NT2/D1 (cell line): ENCODE measurements at regions not wholly inside any gene's neighbourhood (a gene's known extent, or its start where the extent isn't known, plus 50 kb on each side); places are given as distances from the start of the nearest gene placed in this dataset.
"Not testable (repeated sequence)": the region's sequence is repeated elsewhere in the genome, so short reads cannot be mapped to it uniquely, and the experiment has no call there.

ENCODE experiments used
- DNase-seq: peaks from one replicate; pipeline ENCODE4 v3.0.0-alpha.2; 2011; ENCODE audit warnings: low read depth, low spot score
- H3K27me3 ChIP-seq: 2 replicates; pipeline ENCODE4 v1.6.0; 2011; ENCODE audit warnings: mild to moderate bottlenecking; ENCODE audit not compliant: insufficient read length, insufficient read depth
- H3K36me3 ChIP-seq: 2 replicates; pipeline ENCODE4 v1.6.1; 2011; ENCODE audit warnings: mild to moderate bottlenecking, low read length, mixed read lengths; ENCODE audit not compliant: insufficient read depth, insufficient read length
- H3K4me1 ChIP-seq: 2 replicates; pipeline ENCODE4 v1.5.1; 2011; ENCODE audit not compliant: insufficient read depth, insufficient read length
- H3K4me3 ChIP-seq: 2 replicates; pipeline ENCODE4 v1.5.1; 2011; ENCODE audit warnings: low read depth; ENCODE audit not compliant: insufficient read length
- H3K9ac ChIP-seq: 2 replicates; pipeline ENCODE4 v1.6.0; 2011; ENCODE audit warnings: low read depth; ENCODE audit not compliant: insufficient read length
- H3K9me3 ChIP-seq: 2 replicates; pipeline ENCODE4 v1.5.1; 2011; ENCODE audit warnings: mild to moderate bottlenecking, low read length; ENCODE audit not compliant: insufficient read depth
- SUZ12 ChIP-seq: IDR thresholded peaks from 2 replicates; pipeline ENCODE4 v1.6.1; 2011; ENCODE audit not compliant: insufficient read length, insufficient read depth; ENCODE audit errors: extremely low read depth
- YY1 ChIP-seq: IDR thresholded peaks from 2 replicates; pipeline ENCODE4 v1.6.1; 2011; ENCODE audit not compliant: insufficient read length, insufficient read depth
- ZNF274 ChIP-seq: IDR thresholded peaks from 2 replicates; pipeline ENCODE4 v1.6.1; 2011; ENCODE audit warnings: mild to moderate bottlenecking, low read depth, low read length

DNA sequence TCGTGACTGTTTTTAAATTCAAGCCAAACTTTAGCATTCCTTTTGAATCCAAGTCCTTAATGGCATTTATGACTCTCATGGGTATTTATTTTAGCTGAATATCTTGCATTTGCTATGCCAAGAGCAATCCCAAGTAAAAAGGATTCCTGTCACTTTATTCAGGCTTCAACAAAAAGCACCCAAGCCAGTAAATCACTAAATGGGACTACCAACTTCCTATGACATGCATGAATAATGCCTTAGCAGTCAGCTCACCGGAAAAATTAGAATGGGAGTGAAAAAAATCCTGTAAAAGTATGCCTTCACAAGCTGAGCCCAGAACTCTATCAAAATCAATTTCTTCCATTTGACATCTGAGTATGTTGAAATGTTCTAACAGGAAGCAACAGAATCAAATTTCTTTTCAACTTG lies 1297.9 kb downstream of the ROBO2 start:
- no peak for DNase-seq
- Histone ChIP-seq H3K36me3 (no peaks in the 10 kb centered on the region), H3K9ac (no peak overlapping the region), H3K27me3 (no peaks in the 10 kb centered on the region), H3K4me3 (no peak overlapping the region), H3K4me1 (no peaks in the 10 kb centered on the region), H3K9me3 (no peaks in the 10 kb centered on the region)
- no peak for TF ChIP-seq YY1
- no peak for TF ChIP-seq ZNF274
- no peak for TF ChIP-seq SUZ12

DNA sequence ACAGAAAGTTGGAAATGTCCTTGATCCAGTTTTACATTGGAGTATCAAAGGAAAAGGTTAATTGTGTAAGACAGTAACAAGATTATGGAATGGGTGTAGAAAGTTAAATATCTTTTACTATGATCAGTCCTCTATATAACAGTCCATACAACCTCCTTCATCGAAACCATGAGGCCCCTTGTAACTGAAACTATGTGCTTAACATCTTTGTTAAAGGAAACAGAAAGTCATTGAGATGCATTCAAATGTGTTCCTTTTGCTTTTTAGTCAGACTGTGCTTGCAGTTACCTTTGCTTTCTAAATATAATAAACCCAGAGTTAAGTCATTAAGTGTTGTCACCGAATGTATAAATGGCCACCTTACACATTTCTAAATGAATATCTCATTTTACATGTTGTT lies 1298.5 kb downstream of the ROBO2 start:
- DNase-seq, result no peak
- Histone ChIP-seq H3K9ac (no peak overlapping the region), H3K4me1 (no peaks in the 10 kb centered on the region), H3K9me3 (no peaks in the 10 kb centered on the region), H3K36me3 (no peaks in the 10 kb centered on the region), H3K27me3 (no peaks in the 10 kb centered on the region), H3K4me3 (no peak overlapping the region)
- TF ChIP-seq ZNF274 (no peak), YY1 (no peak)

DNA sequence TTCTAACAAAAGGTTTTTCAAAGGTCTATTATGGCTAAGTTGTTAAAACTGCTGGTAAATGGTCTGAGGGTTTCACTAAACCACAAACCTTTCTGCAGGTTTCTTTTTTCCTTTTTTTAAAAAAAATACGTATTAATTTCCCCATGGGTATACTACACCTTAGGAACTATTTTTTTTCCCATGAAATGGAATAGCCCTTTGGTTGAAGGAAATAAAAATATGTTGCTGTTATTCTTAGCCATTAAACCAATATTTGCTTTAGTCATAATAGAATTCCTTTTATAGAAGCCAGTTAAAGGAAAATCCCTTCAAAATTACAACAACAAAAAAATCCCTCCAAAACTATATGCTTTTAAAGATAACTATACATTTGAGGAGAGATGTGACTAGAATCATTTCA lies 1303.3 kb downstream of the ROBO2 start:
- Histone ChIP-seq H3K9ac (no peak overlapping the region), H3K4me1 (no peaks in the 10 kb centered on the region)

DNA sequence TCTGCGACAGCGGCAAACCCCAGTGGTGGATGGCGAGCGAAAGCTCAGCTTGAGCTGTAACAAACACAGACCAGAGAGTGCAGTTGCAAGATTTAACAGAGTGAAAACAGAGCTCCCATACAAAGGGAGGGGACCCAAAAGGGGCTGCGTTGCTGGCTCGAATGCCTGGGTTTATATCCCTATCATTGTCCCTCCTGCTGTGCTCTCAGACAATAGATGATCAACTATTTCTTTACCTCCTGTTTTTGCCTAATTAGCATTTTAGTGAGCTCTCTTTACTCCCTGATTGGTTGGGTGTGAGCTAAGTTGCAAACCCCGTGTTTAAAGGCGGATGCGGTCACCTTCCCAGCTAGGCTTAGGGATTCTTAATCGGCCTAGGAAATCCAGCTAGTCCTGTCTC lies 1304.4 kb downstream of the ROBO2 start:
- H3K27me3 ChIP-seq, H3K36me3 ChIP-seq, H3K9ac ChIP-seq, H3K4me3 ChIP-seq, DNase-seq, H3K9me3 ChIP-seq, H3K4me1 ChIP-seq: not testable (repeated sequence)

More for the DNA sequence above, 1303.3 kb downstream of the ROBO2 start:
- Histone ChIP-seq H3K36me3 (no peaks in the 10 kb centered on the region), H3K9me3 (no peaks in the 10 kb centered on the region), H3K27me3 (no peaks in the 10 kb centered on the region), H3K4me3 (no peak overlapping the region)
- no peak for TF ChIP-seq YY1
- TF ChIP-seq SUZ12, result no peak
- DNase-seq, result no peak

DNA sequence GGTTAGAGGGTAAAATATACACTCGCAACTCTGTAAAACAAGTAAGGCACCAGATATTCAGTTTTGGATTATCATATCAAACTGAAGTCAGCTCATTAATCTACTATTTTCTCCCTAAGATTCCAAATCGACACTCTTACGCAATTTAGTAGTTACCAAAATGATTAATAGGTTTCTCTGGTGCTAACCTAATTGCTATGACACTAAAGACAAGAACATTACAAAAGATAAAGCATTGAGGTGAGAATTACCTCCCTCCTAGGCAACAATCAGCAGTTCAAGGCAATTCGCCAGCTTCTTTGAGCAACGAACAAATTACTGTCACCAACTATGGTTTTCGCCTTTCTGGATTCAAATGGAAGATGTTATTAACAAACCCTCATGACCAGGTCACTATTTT lies 1305.0 kb downstream of the ROBO2 start:
- no peaks in the 10 kb centered on the region for H3K4me1 ChIP-seq
- no peaks in the 10 kb centered on the region for H3K9me3 ChIP-seq
- no peak overlapping the region for H3K9ac ChIP-seq
- no peaks in the 10 kb centered on the region for H3K36me3 ChIP-seq
- no peak for DNase-seq
- TF ChIP-seq ZNF274, result no peak
- TF ChIP-seq YY1, result no peak
- no peak for TF ChIP-seq SUZ12
- H3K4me3 ChIP-seq, result no peak overlapping the region
- no peaks in the 10 kb centered on the region for H3K27me3 ChIP-seq

DNA sequence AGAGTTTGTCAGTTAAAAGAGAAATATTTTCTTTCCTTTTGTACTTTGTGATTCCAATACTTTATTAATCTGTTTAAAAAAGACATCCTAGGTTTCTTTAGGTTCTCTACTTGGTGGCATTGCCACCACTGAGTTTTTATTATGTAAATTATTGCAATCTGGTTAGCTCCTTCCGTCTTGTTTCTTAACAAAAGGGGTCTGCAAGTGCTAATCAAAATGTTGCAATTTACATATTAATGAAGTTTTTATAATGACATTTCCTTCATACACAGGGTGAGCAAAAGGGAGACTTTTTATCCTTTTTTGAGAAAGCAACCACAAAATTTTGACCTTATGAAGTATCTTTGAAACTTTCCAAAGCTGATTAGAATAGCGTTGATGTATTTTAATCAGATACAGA lies 1307.3 kb downstream of the ROBO2 start:
- H3K4me3 ChIP-seq, result no peak overlapping the region
- DNase-seq, result no peak
- no peaks in the 10 kb centered on the region for H3K27me3 ChIP-seq
- H3K36me3 ChIP-seq, result no peaks in the 10 kb centered on the region
- no peaks in the 10 kb centered on the region for H3K9me3 ChIP-seq
- H3K4me1 ChIP-seq, result no peaks in the 10 kb centered on the region
- TF ChIP-seq YY1, result no peak
- no peak for TF ChIP-seq ZNF274
- TF ChIP-seq SUZ12, result no peak
- no peak overlapping the region for H3K9ac ChIP-seq

DNA sequence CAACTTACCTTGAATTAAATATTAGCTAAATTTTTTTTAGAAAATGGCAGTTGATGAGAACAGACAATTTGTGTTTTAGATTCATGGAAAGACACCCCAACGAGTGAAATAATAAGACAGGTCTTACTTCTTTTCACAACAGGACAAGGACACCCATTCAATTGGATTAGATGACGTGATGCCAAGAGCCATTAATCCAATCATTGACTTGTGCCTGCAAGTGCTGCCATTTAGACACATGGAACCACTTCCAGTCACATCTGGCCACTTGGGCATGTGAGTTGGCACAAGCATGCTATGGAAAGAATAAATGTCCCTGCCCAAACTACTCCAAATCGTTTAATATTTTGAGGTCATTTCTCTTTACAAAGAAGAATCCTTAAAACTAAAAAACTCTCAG lies 1308.8 kb downstream of the ROBO2 start:
- TF ChIP-seq YY1, result no peak
- no peak for TF ChIP-seq ZNF274
- no peak for TF ChIP-seq SUZ12
- Histone ChIP-seq H3K9me3 (peaks cover 10% of the 10 kb centered on the region; the same call in 1 of the 2 replicates), H3K27me3 (no peaks in the 10 kb centered on the region), H3K4me3 (no peak overlapping the region), H3K9ac (no peak overlapping the region), H3K36me3 (no peaks in the 10 kb centered on the region), H3K4me1 (no peaks in the 10 kb centered on the region)
- DNase-seq, result no peak

DNA sequence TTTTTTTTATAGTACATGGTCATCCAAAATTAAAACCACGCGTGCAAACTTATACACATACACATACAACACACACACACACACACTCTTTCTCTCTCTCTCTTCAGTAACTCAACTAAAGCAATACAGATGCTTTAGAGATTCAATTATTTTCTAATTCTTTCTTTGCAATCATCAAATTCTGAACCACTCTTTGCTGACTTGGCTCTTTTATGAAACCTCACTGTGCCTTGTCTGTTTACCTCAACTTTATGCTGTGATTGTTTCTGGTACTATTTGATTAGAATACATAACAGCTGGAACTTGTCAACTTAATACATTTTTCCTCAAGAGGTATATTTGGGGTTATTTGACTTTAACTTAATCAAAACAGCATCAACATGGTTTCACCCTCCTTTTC lies 1309.7 kb downstream of the ROBO2 start:
- peaks cover 14% of the 10 kb centered on the region; the same call in 1 of the 2 replicates for H3K9me3 ChIP-seq
- H3K4me3 ChIP-seq, result no peak overlapping the region
- H3K36me3 ChIP-seq, result no peaks in the 10 kb centered on the region
- H3K27me3 ChIP-seq, result no peaks in the 10 kb centered on the region
- no peaks in the 10 kb centered on the region for H3K4me1 ChIP-seq
- no peak for TF ChIP-seq ZNF274
- DNase-seq, result no peak
- H3K9ac ChIP-seq, result no peak overlapping the region
